GM04503 (cell line): ENCODE measurements at regions not wholly inside any gene's neighbourhood (a gene's known extent, or its start where the extent isn't known, plus 50 kb on each side); places are given as distances from the start of the nearest gene placed in this dataset.
"Not testable (repeated sequence)": the region's sequence is repeated elsewhere in the genome, so short reads cannot be mapped to it uniquely, and the experiment has no call there.

Experiments
- DNase-seq: peaks from one replicate; pipeline ENCODE4 v3.0.0-alpha.2; 2012; ENCODE audit warnings: low read depth

DNA sequence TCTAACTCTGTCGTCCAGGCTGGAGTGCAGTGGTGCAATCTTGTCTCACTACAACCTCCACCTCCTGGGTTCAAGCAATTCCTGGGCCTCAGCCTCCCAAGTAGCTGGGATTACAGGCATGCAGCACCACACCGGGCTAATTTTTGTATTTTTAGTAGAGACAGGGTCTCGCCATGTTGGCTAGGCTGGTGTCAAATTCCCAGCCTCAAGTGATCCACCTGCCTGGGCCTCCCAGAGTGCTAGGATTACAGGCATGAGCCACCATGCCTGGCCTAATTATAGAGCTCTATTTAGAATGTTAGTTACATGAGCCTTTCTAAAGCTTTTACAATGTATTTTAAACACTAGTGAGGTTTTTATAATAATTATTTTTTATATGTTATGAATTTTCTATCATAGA lies 1346.4 kb downstream of the TECRL start:
- DNase-seq = not testable (repeated sequence)

DNA sequence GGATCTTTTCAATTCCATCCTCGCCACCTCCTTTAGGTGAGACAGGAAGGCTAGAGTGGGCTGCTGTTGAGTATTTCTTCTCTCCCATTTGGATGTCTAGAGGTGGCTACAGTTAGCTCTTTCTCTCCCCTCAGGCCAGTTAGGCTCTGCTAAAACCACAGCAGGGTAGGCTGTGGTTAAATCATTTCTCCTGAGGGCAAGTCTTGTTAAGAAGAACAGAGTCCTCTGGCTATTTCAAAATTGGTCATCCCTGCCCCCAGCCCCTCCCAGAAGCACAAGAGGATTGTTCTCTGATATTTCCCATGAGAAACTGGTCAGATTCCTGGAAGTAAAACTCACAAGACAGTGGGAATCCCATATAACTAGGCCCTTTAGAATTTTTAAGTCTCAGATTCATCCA lies 1359.5 kb downstream of the TECRL start:
- DNase-seq = no peak

DNA sequence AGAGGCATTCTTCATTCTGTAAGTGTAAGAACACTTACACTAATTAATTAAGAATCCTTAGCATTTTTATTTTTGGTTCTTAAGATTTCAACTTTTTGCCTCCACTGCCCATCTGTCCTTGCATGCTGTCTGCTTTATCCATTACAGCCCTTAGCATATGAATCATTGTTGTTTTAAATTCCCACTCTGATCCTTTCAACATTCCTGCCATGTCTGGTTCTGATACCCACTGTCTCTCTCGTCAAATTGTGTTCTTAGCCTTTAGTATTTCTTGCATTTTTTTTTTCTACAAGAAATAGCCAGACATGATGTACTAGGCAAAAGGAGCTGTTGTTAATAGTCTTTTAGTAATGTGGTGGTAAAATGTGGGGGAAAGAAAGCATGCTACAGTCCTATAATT lies 1360.0 kb downstream of the TECRL start:
- DNase-seq = no peak

DNA sequence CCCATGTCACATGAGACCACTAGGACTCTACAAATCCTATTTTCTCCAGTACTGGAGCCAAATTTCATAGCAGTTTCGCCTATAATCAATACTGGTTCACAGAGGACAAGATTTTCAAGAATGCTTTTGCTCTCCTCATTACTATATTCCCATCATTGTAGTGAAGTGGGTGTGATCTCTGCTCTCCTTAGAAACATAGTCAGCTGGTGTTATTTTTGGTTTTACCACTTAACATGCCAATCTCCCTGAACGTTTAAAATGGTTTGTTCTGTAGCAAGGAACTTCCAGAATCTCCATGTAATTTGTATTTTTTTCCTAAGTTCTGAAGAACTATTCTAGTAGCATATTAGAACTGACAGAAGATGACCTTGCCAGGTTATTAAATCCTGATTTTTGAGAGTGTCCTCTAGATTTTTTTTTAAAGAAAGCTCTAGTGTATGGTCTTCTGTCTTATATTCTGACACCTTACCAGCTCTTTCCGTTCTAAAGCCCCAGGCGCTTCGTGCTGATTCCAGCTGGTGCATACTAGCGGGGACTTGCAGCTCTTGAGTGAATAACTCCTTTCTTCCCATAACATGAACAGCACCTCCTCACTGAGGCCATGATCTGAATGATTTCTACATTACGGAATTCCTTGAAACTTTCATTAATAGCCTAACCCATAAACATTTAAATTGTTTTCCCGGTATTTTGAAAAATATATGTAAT lies 1372.9 kb downstream of the TECRL start:
- no peak for DNase-seq

DNA sequence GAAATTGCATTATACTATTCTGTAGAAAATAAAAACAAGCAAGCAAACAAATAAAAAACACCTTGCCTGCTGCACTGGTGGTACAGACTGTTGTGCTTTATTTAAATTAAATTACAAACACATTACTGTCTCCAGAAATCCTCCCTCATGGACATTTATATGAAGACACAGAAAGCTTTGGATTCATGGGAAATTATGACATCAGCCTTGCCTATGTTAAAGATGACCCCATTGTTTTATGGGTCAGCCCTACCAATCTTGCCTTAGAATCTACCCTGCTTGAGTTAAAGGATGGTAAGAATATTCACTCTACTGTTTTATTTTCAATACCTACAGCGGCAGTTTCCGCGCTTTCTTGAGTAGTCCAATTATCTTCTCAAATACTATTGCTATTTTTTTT lies 1379.9 kb downstream of the TECRL start:
- no peak for DNase-seq

DNA sequence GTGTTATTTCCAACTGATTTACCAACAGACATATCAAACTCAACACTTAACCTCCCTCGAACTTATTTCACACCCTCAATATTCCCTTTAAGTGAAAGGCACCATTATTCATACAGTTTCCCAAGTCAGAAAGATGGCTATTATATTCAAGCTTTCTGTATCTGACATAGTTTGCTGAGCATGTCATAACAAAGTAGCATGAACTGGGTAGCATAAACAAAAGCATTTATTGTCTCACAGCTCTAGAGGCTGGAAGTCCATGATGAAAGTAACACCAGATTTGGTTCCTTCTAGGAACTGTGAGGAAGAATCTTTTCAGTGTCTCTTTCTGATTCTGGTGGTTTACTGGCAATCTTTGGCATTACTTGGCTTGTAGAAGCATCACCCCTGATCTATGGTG lies 1388.6 kb downstream of the TECRL start:
- DNase-seq = no peak

DNA sequence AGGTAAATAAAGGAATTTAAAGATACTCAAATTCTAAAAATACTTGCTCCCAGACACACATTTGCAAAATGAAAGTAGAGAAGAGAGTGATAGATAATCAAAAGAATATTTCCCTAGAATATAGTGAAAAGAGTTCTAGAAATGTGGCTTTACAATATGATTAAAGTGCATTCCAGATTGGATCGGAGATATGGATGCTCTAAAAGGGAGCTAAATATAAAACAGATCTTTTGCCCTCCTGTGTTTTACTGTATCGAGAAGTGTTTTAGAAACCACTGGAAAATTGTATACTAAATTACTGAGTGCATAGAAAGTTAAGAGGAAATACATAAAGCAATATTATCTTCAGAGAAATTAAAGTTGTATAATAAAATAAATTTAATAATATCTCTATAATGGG lies 1392.0 kb downstream of the TECRL start:
- DNase-seq = no peak

DNA sequence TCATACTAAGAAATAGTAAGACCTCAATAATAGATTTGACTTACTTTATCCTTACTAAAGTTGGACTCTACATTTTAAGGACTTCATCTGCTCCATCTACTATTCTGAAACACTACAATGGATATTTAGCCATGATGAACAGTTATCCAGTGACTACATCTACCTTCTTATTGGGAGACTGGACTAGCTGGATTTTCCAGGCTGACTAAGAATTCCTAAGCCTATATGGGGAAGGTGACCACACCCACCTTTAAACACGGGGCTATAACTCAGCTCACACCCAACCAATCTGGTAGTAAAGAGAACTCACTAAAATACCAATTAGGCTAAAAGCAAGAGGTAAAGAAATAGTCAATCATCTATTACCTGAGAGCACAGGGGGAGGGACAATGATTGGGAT lies 1438.4 kb downstream of the TECRL start:
- no peak for DNase-seq

DNA sequence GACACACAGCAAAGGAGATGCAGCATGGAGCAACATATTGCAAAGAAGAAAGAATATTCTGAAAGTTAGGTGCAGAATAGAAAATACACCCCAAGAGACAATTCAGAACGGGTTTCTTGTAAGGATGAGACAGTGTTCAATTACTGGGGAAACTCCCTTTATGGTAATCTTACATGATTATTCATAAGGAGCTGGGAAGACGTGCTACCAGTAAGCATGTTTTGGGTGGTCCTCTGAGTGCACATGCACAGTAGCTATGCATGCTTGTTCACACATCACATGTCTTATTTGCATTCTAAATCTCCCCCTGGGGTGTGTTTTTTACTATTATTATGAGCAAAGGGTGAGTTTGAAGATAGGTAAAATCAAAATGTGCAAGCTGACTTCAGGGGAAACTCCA lies 1448.8 kb downstream of the TECRL start:
- DNase-seq = no peak

DNA sequence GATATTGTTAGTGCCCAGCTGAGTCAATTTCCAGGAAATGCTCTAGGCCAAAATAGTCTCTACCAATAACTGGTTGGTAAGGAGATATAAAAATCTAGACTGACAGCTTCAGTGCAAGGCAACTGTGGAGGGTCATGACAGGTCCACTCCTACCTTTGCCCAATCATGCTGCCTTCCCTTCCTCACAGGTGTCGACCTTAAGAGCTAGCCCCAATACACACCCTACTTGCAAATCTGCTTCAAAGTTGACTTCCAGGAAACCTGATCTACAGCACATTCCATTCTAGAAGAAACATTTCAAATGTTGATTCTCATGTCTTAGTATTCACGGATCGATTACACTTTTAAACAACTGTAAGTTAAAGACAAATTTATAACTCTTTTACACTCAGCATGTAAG lies 1455.5 kb downstream of the TECRL start:
- DNase-seq = no peak

DNA sequence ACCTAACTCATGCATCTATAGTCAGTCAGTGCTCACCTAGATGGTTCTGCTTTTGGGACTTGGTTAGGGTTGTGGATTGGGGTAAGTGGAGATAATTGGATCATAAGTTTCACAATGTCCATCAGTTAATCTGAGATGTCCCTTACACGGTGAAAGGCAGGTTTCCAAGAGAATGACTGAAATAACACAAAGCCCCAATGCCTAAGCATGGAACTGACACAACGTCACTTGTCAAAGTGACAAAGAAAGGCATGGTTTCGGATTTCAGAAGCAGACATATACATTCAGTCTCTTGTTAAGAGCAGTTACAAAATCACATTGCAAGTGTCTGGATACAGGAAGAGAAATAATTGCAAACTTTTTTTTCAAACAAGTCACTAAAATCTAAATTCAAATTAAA lies 1456.9 kb downstream of the TECRL start:
- no peak for DNase-seq

DNA sequence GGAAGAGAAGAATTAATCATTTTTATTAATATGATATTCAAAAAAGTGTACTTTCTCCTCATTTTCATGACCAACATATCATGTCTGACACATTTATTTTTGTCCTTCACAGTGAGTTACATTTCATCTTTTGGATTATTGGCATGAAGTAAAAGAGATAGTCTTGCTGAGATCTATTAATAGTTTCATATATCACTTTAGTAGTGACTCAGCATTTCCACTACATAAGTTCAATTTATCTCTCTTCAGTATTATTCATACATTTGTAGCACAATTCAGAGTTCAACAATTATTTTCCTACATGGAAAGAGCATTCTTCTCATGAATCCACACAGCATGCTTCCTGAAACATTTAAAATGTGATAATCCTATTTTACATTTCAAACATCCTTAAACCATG lies 1461.1 kb downstream of the TECRL start:
- no peak for DNase-seq

DNA sequence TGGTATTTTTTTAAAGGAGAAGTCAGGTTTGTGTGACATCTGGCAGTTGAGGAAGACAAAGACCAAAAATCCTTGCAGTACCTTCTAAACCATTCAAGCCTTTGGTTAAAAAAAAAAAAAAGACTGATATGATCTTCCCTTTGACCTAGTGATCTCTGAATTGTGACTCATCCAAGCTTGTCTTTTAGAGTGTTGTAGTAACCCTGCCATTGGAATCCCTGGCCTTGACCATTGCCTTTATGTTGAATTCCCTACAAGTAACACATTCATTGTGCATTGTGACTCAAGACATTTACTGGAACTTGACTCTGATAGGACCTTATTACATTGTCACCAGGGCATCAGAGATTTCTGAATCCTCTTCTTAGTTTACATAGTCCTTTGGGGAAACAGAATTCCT lies 1469.0 kb downstream of the TECRL start:
- no peak for DNase-seq

DNA sequence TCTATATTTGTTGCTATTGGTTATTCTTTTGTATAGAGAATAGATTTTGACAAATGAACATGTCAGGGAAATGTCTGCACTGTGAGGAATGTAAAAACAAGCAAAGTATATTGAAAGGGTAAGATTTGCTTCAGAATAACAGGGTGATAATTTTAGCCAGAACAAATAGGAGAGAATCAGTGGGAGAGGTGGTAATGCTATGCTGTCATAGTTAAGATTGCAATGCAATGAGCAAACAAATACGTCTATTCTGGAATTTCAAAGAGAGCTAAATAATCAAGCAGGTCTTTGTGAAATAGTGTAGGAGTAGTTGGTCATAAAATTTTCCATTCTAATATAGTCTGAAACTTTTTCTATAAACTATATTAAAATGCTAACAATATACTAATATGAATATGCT lies 1478.4 kb downstream of the TECRL start:
- no peak for DNase-seq

DNA sequence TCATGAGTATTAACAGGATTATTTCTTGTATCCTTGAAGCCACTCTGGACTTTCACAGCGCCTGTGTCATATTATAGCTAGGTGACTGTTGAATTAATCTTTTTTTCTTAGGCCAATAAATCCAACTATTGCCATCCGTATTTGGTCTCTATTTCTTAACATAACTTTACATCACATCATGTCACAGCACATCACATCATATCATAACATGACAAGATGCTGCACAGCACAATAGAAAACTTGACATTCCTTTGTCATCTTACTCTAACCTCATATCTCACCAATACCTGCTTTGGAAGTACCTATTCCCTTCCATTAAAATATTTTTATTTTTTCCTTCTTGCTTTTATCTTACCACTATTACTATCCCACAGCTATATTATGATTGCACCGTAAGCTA lies 1480.8 kb downstream of the TECRL start:
- DNase-seq = no peak

DNA sequence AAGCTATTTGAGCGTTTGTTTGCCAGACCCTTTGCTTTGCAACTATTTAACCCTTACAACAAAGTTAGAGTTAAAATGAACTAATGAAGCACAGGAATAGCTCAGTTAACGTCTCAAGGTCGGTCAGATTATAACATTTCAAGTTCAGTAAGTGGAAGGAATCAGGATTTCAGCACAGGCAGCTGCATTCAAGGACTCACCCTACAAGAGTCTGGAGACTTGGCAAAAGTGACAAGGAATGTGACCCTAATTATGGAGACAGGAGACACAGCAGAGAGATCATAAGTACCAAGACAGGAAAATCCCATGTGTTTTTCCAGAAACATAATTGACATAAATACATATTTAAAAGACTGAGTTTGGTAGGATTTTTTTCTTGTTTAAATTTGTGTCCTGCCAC lies 1481.7 kb downstream of the TECRL start:
- no peak for DNase-seq

DNA sequence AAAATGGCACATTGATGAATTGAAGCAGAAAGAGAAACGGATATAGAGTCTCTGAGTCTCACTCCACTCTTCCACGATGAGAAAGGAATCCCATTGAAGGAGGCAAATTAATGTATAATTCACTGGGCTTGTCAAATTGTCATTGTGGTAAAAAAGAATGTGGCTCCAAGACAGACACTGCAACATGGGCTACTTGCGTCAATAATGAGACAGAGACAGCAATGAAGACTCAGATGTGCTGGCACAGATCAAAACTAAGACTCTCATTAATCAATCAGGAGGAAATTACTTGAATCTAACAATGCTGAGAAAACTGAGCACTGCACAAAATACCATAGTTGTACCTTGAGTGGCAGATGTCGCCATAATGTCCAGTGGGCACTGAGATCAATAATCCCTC lies 1485.5 kb downstream of the TECRL start:
- no peak for DNase-seq

DNA sequence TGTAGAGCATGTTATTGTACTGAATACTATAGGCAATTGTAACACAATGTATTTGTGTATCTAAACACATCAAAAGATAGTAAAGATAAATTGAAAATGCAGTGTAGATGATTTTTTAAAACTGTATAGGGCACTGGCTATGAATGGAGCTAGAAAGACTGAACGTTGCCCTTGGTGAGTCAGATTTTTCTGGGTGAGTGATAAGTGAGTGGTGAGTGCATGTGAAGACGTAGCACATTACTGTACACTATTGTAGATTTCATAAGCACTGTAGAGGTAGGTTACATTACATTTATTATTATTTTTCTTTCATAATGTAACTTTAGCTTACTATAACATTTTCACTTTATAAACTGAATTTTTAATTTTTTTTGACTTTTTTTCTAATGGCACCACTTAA lies 1491.6 kb downstream of the TECRL start:
- DNase-seq = no peak

DNA sequence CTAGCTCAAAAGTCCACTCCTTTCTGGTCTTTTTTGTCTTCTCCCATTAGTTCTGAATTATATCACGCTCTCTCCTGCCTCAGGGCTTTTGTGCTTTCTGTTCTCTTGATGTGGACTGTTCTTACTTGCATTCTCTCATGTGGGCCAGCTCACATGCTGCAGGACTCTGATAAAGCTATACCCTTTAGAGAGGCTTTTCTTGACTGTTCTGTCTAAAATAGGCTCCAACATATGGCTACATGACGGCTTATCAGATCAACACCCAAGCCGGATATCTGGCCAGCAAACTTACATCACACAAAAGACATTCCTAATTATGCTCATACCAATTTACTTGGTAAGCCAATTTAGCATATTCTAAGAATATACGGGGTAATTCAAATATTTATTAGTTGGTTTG lies 1494.5 kb downstream of the TECRL start:
- no peak for DNase-seq

DNA sequence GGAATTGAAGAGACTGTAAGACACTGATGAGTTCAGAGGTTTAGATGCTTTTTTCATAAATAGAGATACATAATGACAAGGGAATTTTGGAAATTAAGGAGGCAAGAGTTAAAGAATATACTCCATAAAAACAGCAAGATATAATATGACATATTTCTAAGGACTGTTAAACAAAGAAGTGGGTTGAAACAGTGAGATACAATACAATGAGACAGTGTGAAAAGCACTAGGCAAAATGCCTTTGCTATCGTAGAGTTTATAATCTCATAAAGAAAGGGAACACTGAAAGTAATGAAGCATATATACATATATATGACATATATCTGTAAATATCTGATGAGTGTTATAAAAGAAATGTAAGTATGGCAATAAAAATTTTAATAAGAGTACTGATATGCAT lies 1496.2 kb downstream of the TECRL start:
- no peak for DNase-seq

DNA sequence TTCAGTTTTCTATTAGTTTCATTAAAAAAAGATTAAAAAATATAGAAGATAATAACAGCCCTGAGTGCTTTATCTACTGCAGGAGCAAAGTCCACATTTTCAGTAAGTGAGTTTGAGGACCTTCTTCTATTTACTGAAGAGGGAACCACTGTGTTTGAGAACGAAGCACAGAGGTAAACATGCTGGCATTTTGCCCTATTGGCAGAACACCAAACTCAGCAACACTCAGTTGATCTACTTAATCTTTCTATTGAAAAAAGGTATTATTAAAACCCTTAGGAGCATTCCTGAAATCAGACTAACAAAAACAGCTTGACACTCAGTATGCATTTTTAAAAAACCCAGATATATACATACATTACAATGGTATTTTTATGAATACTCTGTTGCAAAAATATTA lies 1496.7 kb downstream of the TECRL start:
- DNase-seq = no peak

DNA sequence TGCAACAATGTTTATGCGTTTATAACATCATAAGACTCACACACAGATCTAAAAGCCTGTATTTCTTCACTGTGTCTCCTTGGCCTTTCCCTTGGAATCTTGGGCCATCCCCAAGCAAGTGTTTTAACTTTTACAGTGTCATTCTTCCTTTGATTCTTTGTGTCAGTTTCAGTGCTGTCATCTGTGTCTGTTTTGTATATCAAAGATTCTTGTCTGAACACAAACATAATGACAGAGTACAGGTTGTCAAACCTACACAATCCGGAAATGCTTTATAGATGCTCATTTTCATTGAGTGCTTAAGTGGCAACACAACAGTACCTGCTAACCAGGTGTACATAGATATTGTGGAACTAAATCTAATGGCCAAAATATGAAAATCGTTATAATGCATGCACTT lies 1500.0 kb downstream of the TECRL start:
- no peak for DNase-seq

DNA sequence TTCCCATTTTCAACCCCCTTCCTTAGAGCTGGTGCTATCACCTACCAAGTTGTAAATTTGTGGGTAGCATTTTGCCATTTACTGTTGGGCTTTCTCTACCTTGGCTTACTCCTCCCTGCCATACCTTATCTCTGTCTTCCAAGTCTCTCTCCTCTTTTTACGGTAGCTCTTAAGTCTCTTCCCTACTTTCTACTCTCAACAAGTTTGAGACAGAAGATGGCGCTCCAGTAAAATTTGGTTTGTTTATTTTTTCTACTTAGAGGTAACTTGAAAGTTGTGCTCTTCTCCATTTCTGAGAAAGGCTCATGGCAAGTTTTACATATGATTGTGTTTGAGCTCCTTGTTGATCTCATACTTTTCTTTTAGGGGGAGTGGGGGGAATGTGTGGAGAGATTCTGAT lies 1508.1 kb downstream of the TECRL start:
- DNase-seq = no peak

DNA sequence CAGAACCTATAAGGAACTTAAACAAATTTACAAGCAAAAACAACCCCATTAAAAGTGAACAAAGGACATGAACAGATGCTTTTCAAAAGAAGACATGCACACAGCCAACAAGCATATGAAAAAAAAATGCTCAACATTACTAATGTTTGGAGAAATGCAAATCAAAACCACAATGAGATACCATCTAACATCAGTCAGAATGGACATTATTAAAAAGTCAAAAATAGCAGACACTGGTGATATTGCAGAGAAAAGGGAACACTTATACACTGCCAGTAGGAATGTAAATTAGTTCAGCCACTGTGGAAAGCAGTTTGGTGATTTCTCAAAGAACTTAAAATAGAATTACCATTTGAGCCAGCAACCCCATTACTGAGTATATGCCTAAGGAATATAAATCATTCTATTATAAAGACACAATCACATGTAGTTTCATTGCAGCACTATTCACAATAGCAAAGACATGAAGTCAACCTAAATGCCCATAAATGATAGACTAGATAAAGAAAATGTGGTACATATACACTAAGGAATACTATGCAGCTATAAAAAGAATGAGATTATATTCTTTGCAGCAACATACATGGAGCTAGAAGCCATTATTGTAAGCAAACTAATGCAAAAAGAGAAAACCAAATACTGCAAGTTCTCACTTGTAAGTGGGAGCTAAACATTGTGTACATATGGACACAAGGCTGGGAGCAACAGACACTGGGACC lies 1509.4 kb downstream of the TECRL start:
- no peak for DNase-seq
